HG03095 (cell line): ENCODE measurements at regions not wholly inside any gene's neighbourhood (a gene's known extent, or its start where the extent isn't known, plus 50 kb on each side); places are given as distances from the start of the nearest gene placed in this dataset.

ENCODE experiments used
- ATAC-seq: cut with Tn5 transposase; IDR thresholded peaks from one replicate; pipeline ENCODE4 v1.9.1; 2021; ENCODE audit warnings: moderate library complexity; ENCODE audit not compliant: unreplicated experiment

GRCh38 chr1:194155962-194156361, 969.5 kb upstream of the B3GALT2 start:
- ATAC-seq: no peak

GRCh38 chr1:194151056-194151455, 964.6 kb upstream of the B3GALT2 start:
- ATAC-seq: no peak

GRCh38 chr1:194150242-194150641, 963.8 kb upstream of the B3GALT2 start:
- ATAC-seq: no peak

GRCh38 chr1:194133152-194133551, 946.7 kb upstream of the B3GALT2 start:
- ATAC-seq: no peak

GRCh38 chr1:194118086-194118485, 931.7 kb upstream of the B3GALT2 start:
- no peak for ATAC-seq

- ATAC-seq: no peak
Observed at GRCh38 chr1:194117582-194117981, 931.2 kb upstream of the B3GALT2 start.

- ATAC-seq: no peak
Observed at GRCh38 chr1:194114288-194114687, 927.9 kb upstream of the B3GALT2 start.

GRCh38 chr1:194105381-194105780, 919.0 kb upstream of the B3GALT2 start:
- ATAC-seq: no peak

- ATAC-seq: no peak
Observed at GRCh38 chr1:194104247-194104844, 917.9 kb upstream of the B3GALT2 start.

GRCh38 chr1:194103516-194104246, 917.3 kb upstream of the B3GALT2 start:
- ATAC-seq: no peak

- ATAC-seq: no peak
Observed at GRCh38 chr1:194103101-194103500, 916.7 kb upstream of the B3GALT2 start.

GRCh38 chr1:194102607-194103006, 916.2 kb upstream of the B3GALT2 start:
- no peak for ATAC-seq

- no peak for ATAC-seq
Observed at GRCh38 chr1:194084755-194085154, 898.3 kb upstream of the B3GALT2 start.

- no peak for ATAC-seq
Observed at GRCh38 chr1:194081444-194081843, 895.0 kb upstream of the B3GALT2 start.

- no peak for ATAC-seq
Observed at GRCh38 chr1:194080826-194081225, 894.4 kb upstream of the B3GALT2 start.

GRCh38 chr1:194078765-194079164, 892.4 kb upstream of the B3GALT2 start:
- no peak for ATAC-seq

GRCh38 chr1:194076646-194077045, 890.2 kb upstream of the B3GALT2 start:
- no peak for ATAC-seq

GRCh38 chr1:194073833-194074232, 887.4 kb upstream of the B3GALT2 start:
- ATAC-seq: no peak

GRCh38 chr1:194071205-194071604, 884.8 kb upstream of the B3GALT2 start:
- no peak for ATAC-seq

- no peak for ATAC-seq
Observed at GRCh38 chr1:194069831-194070218, 883.4 kb upstream of the B3GALT2 start.

GRCh38 chr1:194069168-194069830, 882.9 kb upstream of the B3GALT2 start:
- ATAC-seq: no peak

GRCh38 chr1:194068446-194069167, 882.2 kb upstream of the B3GALT2 start:
- no peak for ATAC-seq
